GM12878 (cell line): ENCODE measurements at regions not wholly inside any gene's neighbourhood (a gene's known extent, or its start where the extent isn't known, plus 50 kb on each side); places are given as distances from the start of the nearest gene placed in this dataset.

ENCODE experiments used
- ATAC-seq: fragments of 200-7000 bp; cut with Tn5 transposase; 3 replicates; pipeline ENCODE4 v1.9.1; 2020; ENCODE audit warnings: mild to moderate bottlenecking, moderate library complexity
- BruUV-seq: library from RNA; stranded (reverse); fragments of 400-500 nt; replicated peaks from 2 replicates; lab custom pipeline; 2021; lab: Mats Ljungman, UMichigan
- CTCF ChIA-PET: fragments of 300-600 bp; sonication (Branson Sonifier 250); formaldehyde crosslinking; extraction: SDS; loops from one replicate; lab custom pipeline; 2021; ENCODE audit warnings: inconsistent platforms; lab: Yijun Ruan, JAX
- POLR2A ChIA-PET: fragments of 350-600 bp; formaldehyde crosslinking; extraction: SDS; loops from one replicate; lab custom pipeline; 2021; ENCODE audit warnings: inconsistent platforms; lab: Charles Lee
- RAD21 ChIA-PET: fragments of 300-600 bp; sonication (Branson Sonifier 250); formaldehyde crosslinking; loops from one replicate; lab custom pipeline; 2023; ENCODE audit warnings: antibody characterized with exemption; ENCODE audit not compliant: unreplicated experiment; lab: Charles Lee
- SMC1A ChIA-PET: fragments of 300-600 bp; sonication (Branson Sonifier 250); formaldehyde crosslinking; loops from one replicate; lab custom pipeline; 2023; ENCODE audit not compliant: unreplicated experiment, uncharacterized antibody; lab: Charles Lee
- DNase-seq: peaks from one replicate; pipeline ENCODE4 v3.0.0-alpha.2; 2011; ENCODE audit warnings: low read depth, low spot score
- FAIRE-seq: peaks from 3 replicates; lab custom pipeline; 2011; peaks lifted over from hg19 to GRCh38; lab: Jason Lieb, UNC
- H2AFZ ChIP-seq: 2 replicates; pipeline ENCODE4 v1.6.0; 2011; ENCODE audit warnings: low read depth, low read length, control low read depth; ENCODE audit not compliant: control insufficient read depth
- H3K27ac ChIP-seq: 2 replicates; pipeline ENCODE4 v1.5.1; 2011; ENCODE audit warnings: control low read depth; ENCODE audit not compliant: control insufficient read depth, insufficient read depth
- H3K27me3 ChIP-seq, 2 experiments: replicated peaks in 1 of 2; 2 replicates each; pipeline versions ENCODE4 v1.6.0 to v1.6.1; 2011; ENCODE audit warnings: low read length in 1 of 2; ENCODE audit not compliant: control insufficient read depth in 2 of 2, insufficient read depth in 2 of 2
- H3K36me3 ChIP-seq, 2 experiments: 2 replicates each; pipeline ENCODE4 v1.5.1; 2011; ENCODE audit warnings: low read length in 1 of 2; ENCODE audit not compliant: control insufficient read depth in 2 of 2, insufficient read depth in 2 of 2
- H3K4me1 ChIP-seq: 2 replicates; pipeline ENCODE4 v1.6.1; 2011; ENCODE audit warnings: mild to moderate bottlenecking, low read length, moderate library complexity, mixed read lengths; ENCODE audit not compliant: control insufficient read depth, insufficient read depth
- H3K4me2 ChIP-seq: 2 replicates; pipeline ENCODE4 v1.6.0; 2011; ENCODE audit warnings: control low read depth; ENCODE audit not compliant: control insufficient read depth, insufficient read depth
- H3K4me3 ChIP-seq: fragments of 200-600 bp; sonication (generic); 2 replicates; pipeline ENCODE4 v1.5.1; 2016
- H3K79me2 ChIP-seq: 2 replicates; pipeline ENCODE4 v1.6.0; 2011; ENCODE audit warnings: low read length; ENCODE audit not compliant: control insufficient read depth, insufficient read depth
- H3K9ac ChIP-seq: 2 replicates; pipeline ENCODE4 v1.8.0; 2011; ENCODE audit warnings: low read length, control low read depth, mixed read lengths; ENCODE audit not compliant: control insufficient read depth, insufficient read depth
- H3K9me3 ChIP-seq: replicated peaks from 3 replicates; pipeline ENCODE4 v1.5.1; 2011; ENCODE audit warnings: mild to moderate bottlenecking, low read length; ENCODE audit not compliant: control insufficient read depth, insufficient read depth
- H4K20me1 ChIP-seq: 2 replicates; pipeline ENCODE4 v1.6.0; 2011; ENCODE audit not compliant: control insufficient read depth, insufficient read depth
- CHD1 ChIP-seq: IDR thresholded peaks from 2 replicates; pipeline ENCODE4 v1.6.1; 2012; ENCODE audit warnings: low read depth, low read length, improper control_type of control experiment
- CHD2 ChIP-seq: IDR thresholded peaks from 2 replicates; pipeline ENCODE4 v1.6.1; 2011; ENCODE audit warnings: low read depth, low read length, improper control_type of control experiment, borderline replicate concordance
- CREM ChIP-seq: IDR thresholded peaks from 2 replicates; pipeline ENCODE4 v1.6.1; 2014; ENCODE audit warnings: antibody characterized with exemption, low read depth
- FOXK2 ChIP-seq: fragments of 450-650 bp; IDR thresholded peaks from 2 replicates; pipeline ENCODE4 v1.6.1; 2017; ENCODE audit warnings: mild to moderate bottlenecking, moderate library complexity
- HDGF ChIP-seq: fragments of 450-650 bp; IDR thresholded peaks from 2 replicates; pipeline ENCODE4 v1.6.1; 2016; ENCODE audit warnings: antibody characterized with exemption
- MEF2B ChIP-seq: fragments of 450-650 bp; IDR thresholded peaks from 2 replicates; pipeline ENCODE4 v1.6.1; 2018; ENCODE audit warnings: mild to moderate bottlenecking, moderate library complexity; ENCODE audit not compliant: partially characterized antibody, poor library complexity, severe bottlenecking
- SPI1 ChIP-seq: IDR thresholded peaks from 2 replicates; pipeline ENCODE4 v1.6.1; 2011; ENCODE audit warnings: low read depth, mild to moderate bottlenecking, low read length, moderate library complexity, borderline replicate concordance; ENCODE audit not compliant: insufficient read depth
- SREBF1 ChIP-seq: IDR thresholded peaks from 2 replicates; pipeline ENCODE4 v1.6.1; 2012; ENCODE audit warnings: mild to moderate bottlenecking, low read length
- STAT1 ChIP-seq: fragments of 450-650 bp; conservative IDR thresholded peaks from 2 replicates; pipeline ENCODE4 v1.6.1; 2014; ENCODE audit warnings: antibody characterized with exemption, mild to moderate bottlenecking
- ZNF384 ChIP-seq: IDR thresholded peaks from 2 replicates; pipeline ENCODE4 v1.6.1; 2012; ENCODE audit warnings: low read depth, mild to moderate bottlenecking, low read length, improper control_type of control experiment, borderline replicate concordance
- whole genome bisulfite sequencing: methylation state at CpG from one replicate; pipeline ENCODE4 v1.1.6; 2016; ENCODE audit warnings: low lambda C conversion rate; ENCODE audit not compliant: insufficient replicate concordance, insufficient coverage; ENCODE audit errors: missing lambda C conversion rate; 5-methylcytosine and 5-hydroxymethylcytosine counted together
- in situ Hi-C: fragments of 300-500 bp; cut with MboI; formaldehyde crosslinking; loops from 9 replicates; pipeline ENCODE4 v1.14.3; 2018; ENCODE audit warnings: mixed read lengths
- intact Hi-C: fragments of 100-400 bp; cut with micrococcal nuclease; formaldehyde crosslinking; loops from one replicate; pipeline ENCODE4 v1.14.2; 2022; ENCODE audit not compliant: unreplicated experiment
- TF ChIP-seq, protein P1 (sequence below): IDR thresholded peaks from 2 replicates; pipeline ENCODE4 v1.6.1; 2011; ENCODE audit warnings: borderline replicate concordance, low read depth, mild to moderate bottlenecking, moderate library complexity, low read length; ENCODE audit not compliant: insufficient read depth, poor library complexity, severe bottlenecking
- TF ChIP-seq, protein P2 (sequence below): fragments of 450-650 bp; IDR thresholded peaks from 2 replicates; pipeline ENCODE4 v1.6.1; 2016; ENCODE audit warnings: mild to moderate bottlenecking

GRCh38 chr2:45069684-45070083 is 60.4 kb upstream of the SIX2 start (continued):
- TF ChIP-seq, protein P1, sequence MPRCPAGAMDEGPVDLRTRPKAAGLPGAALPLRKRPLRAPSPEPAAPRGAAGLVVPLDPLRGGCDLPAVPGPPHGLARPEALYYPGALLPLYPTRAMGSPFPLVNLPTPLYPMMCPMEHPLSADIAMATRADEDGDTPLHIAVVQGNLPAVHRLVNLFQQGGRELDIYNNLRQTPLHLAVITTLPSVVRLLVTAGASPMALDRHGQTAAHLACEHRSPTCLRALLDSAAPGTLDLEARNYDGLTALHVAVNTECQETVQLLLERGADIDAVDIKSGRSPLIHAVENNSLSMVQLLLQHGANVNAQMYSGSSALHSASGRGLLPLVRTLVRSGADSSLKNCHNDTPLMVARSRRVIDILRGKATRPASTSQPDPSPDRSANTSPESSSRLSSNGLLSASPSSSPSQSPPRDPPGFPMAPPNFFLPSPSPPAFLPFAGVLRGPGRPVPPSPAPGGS, result no peak
- TF ChIP-seq HDGF, result no peak

DNA sequence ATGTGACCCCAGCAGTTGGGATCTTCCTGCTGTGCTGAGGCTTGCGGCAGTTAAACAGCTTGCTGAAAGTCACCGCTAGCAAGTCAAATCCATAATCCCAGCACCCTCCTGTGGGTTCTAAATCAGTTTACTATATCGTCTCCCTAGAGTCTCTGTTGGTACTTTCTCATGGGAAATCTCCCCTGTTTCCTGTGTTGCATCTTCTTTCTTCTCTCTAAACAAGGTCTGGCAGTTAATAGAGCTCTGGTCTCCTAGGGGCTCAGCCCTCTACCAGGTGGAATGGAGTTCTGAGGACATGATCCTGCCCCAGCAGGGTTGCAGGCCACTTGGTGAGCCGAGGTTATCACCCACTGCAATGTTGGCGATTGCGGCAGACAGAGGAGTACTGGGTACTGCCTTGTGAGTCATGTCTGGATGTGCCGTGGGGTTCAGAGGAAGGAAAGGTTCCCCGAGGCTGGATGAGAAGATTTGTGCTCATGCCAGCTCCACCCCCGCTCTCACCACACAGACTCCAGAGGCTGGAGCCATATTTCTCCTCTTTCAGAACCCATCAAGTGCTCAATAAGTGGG is 59.4 kb upstream of the SIX2 start:
- ChIA-PET POLR2A (no interaction called here), SMC1A (no interaction called here), CTCF (interaction anchor here (0.6 kb wide), 1 partner anchor 53 kb away, joined by 3 read pairs; no protein-coding TSS in a partner anchor), RAD21 (no interaction called here)
- intact Hi-C loops, result no loop called here
- Histone ChIP-seq H3K79me2 (no peaks in the 10 kb centered on the region), H3K4me1 (no peaks in the 10 kb centered on the region), H3K4me3 (no peak overlapping the region), H3K27me3 (no peaks in the 10 kb centered on the region; a peak in 2 of 4 replicates), H3K9me3 (no peaks in the 10 kb centered on the region), H4K20me1 (no peaks in the 10 kb centered on the region), H3K36me3 (no peaks in the 10 kb centered on the region), H3K9ac (no peak overlapping the region), H3K27ac (no peak overlapping the region), H2AFZ (no peak overlapping the region), H3K4me2 (no peak overlapping the region)
- BruUV-seq, result no TSS peak
- 44% methylated on average over 9 of the region's 9 CpGs for WGBS
- in situ Hi-C loops, result no loop called here
- ATAC-seq, result no peak
- TF ChIP-seq, protein P2, sequence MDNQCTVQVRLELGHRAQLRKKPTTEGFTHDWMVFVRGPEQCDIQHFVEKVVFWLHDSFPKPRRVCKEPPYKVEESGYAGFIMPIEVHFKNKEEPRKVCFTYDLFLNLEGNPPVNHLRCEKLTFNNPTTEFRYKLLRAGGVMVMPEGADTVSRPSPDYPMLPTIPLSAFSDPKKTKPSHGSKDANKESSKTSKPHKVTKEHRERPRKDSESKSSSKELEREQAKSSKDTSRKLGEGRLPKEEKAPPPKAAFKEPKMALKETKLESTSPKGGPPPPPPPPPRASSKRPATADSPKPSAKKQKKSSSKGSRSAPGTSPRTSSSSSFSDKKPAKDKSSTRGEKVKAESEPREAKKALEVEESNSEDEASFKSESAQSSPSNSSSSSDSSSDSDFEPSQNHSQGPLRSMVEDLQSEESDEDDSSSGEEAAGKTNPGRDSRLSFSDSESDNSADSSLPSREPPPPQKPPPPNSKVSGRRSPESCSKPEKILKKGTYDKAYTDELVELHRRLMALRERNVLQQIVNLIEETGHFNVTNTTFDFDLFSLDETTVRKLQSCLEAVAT, result no peak
- TF ChIP-seq FOXK2 (no peak), CHD1 (no peak), ZNF384 (no peak), STAT1 (no peak), MEF2B (no peak), SPI1 (no peak), CREM (no peak), SREBF1 (no peak), CHD2 (no peak)
- FAIRE-seq, result no peak
- DNase-seq, result no peak
